GM23338 (cell line): ENCODE measurements at regions not wholly inside any gene's neighbourhood (a gene's known extent, or its start where the extent isn't known, plus 50 kb on each side); places are given as distances from the start of the nearest gene placed in this dataset.

Source experiments
- ATAC-seq: fragments of 200-7000 bp; cut with Tn5 transposase; 3 replicates; pipeline ENCODE4 v1.9.1; 2020
- DNase-seq: peaks from one replicate; pipeline ENCODE4 v3.0.0-alpha.2; 2015; ENCODE audit warnings: low spot score
- H2AFZ ChIP-seq: fragments of 200-600 bp; sonication (generic); 2 replicates; pipeline ENCODE4 v1.8.0; 2016; ENCODE audit warnings: antibody characterized with exemption, mild to moderate bottlenecking, moderate library complexity
- H3F3A ChIP-seq: fragments of 200-600 bp; sonication (generic); replicated peaks from 2 replicates; pipeline ENCODE4 v1.8.0; 2017; ENCODE audit warnings: antibody characterized with exemption, mixed run types, low read depth
- H3K27ac ChIP-seq: fragments of 200-600 bp; sonication (generic); 2 replicates; pipeline ENCODE4 v1.6.1; 2016; ENCODE audit warnings: low read depth
- H3K27me3 ChIP-seq: fragments of 200-600 bp; sonication (generic); 2 replicates; pipeline ENCODE4 v1.8.0; 2016; ENCODE audit warnings: mild to moderate bottlenecking, mixed run types, moderate library complexity; ENCODE audit not compliant: insufficient read depth
- H3K36me3 ChIP-seq: fragments of 200-600 bp; sonication (generic); 2 replicates; pipeline ENCODE4 v1.8.0; 2016; ENCODE audit warnings: mild to moderate bottlenecking; ENCODE audit not compliant: insufficient read depth
- H3K4me1 ChIP-seq: fragments of 200-600 bp; sonication (generic); 2 replicates; pipeline ENCODE4 v1.8.0; 2016; ENCODE audit warnings: mild to moderate bottlenecking, moderate library complexity; ENCODE audit not compliant: insufficient read depth
- H3K4me2 ChIP-seq: fragments of 200-600 bp; sonication (generic); 2 replicates; pipeline ENCODE4 v1.7.1; 2017; ENCODE audit warnings: mixed run types
- H3K4me3 ChIP-seq: fragments of 200-600 bp; sonication (generic); 2 replicates; pipeline ENCODE4 v1.6.1; 2016; ENCODE audit warnings: mixed run types
- H3K79me2 ChIP-seq: fragments of 200-600 bp; sonication (generic); replicated peaks from 2 replicates; pipeline ENCODE4 v1.8.0; 2017; ENCODE audit warnings: mild to moderate bottlenecking; ENCODE audit not compliant: insufficient read depth
- H3K9me2 ChIP-seq: fragments of 200-600 bp; sonication (generic); 2 replicates; pipeline ENCODE4 v1.8.0; 2017; ENCODE audit not compliant: insufficient read depth
- H4K20me1 ChIP-seq: fragments of 200-600 bp; sonication (generic); replicated peaks from 2 replicates; pipeline ENCODE4 v1.8.0; 2017; ENCODE audit warnings: mild to moderate bottlenecking; ENCODE audit not compliant: insufficient read depth
- H3K27ac Mint-ChIP-seq: 2 replicates; pipeline ENCODE4 v1.8.0; 2020; ENCODE audit warnings: inconsistent platforms, mild to moderate bottlenecking, moderate library complexity, mixed read lengths
- H3K27me3 Mint-ChIP-seq: 3 replicates; pipeline ENCODE4 v1.8.0; 2022; ENCODE audit warnings: low read depth, mild to moderate bottlenecking, moderate library complexity, mixed read lengths, inconsistent platforms; ENCODE audit not compliant: insufficient read depth, poor library complexity
- H3K36me3 Mint-ChIP-seq: 3 replicates; pipeline ENCODE4 v1.8.0; 2021; ENCODE audit warnings: low read depth, mild to moderate bottlenecking, inconsistent platforms, moderate library complexity, mixed read lengths
- H3K4me1 Mint-ChIP-seq: 3 replicates; pipeline ENCODE4 v1.8.0; 2020; ENCODE audit warnings: mild to moderate bottlenecking, inconsistent platforms, mixed read lengths
- H3K4me3 Mint-ChIP-seq: 3 replicates; pipeline ENCODE4 v1.8.0; 2021; ENCODE audit warnings: moderate library complexity, mild to moderate bottlenecking, inconsistent platforms, mixed read lengths
- H3K9me3 Mint-ChIP-seq: 3 replicates; pipeline ENCODE4 v1.8.0; 2020; ENCODE audit warnings: moderate library complexity, mild to moderate bottlenecking, inconsistent platforms, mixed read lengths
- CREB1 ChIP-seq: fragments of 250-450 bp; sonication (Bioruptor Pico); IDR thresholded peaks from 2 replicates; pipeline ENCODE4 v1.5.0; 2020; ENCODE audit warnings: low read depth, mild to moderate bottlenecking, moderate library complexity
- CTCF ChIP-seq, 2 experiments: fragments of 200-600 bp in 1 of 2; sonication (generic) in 1 of 2; conservative IDR thresholded peaks; 2 replicates each; pipeline versions ENCODE4 v1.5.1 to v1.6.1; 2016 to 2017; ENCODE audit warnings: antibody characterized with exemption in 2 of 2, low read depth in 2 of 2, mild to moderate bottlenecking in 2 of 2, moderate library complexity in 1 of 2
- EZH2 ChIP-seq: fragments of 200-600 bp; sonication (generic); IDR thresholded peaks from one replicate; pipeline ENCODE4 v1.8.0; 2017; ENCODE audit warnings: antibody characterized with exemption, mild to moderate bottlenecking, low read depth; ENCODE audit not compliant: unreplicated experiment
- EZH2phosphoT487 ChIP-seq: fragments of 200-600 bp; sonication (generic); IDR thresholded peaks from one replicate; pipeline ENCODE4 v1.8.1; 2018; ENCODE audit warnings: antibody characterized with exemption; ENCODE audit not compliant: unreplicated experiment
- JUNB ChIP-seq: IDR thresholded peaks from one replicate; pipeline ENCODE4 v1.6.1; 2016; ENCODE audit warnings: antibody characterized with exemption; ENCODE audit not compliant: unreplicated experiment
- NANOG ChIP-seq: IDR thresholded peaks from 2 replicates; pipeline ENCODE4 v1.6.1; 2016; ENCODE audit warnings: antibody characterized with exemption, borderline replicate concordance
- POLR2AphosphoS5 ChIP-seq: IDR thresholded peaks from 2 replicates; pipeline ENCODE4 v1.6.1; 2016; ENCODE audit warnings: antibody characterized with exemption, low read depth
- STAT1 ChIP-seq: IDR thresholded peaks from one replicate; pipeline ENCODE4 v1.6.1; 2016; ENCODE audit warnings: antibody characterized with exemption; ENCODE audit not compliant: unreplicated experiment
- ZNF114 ChIP-seq: fragments of 250-450 bp; sonication (Bioruptor Pico); IDR thresholded peaks from 2 replicates; pipeline ENCODE4 v1.5.0; 2020; ENCODE audit warnings: mild to moderate bottlenecking, moderate library complexity
- ZNF331 ChIP-seq: fragments of 250-450 bp; sonication (Bioruptor Pico); IDR thresholded peaks from 2 replicates; pipeline ENCODE4 v1.5.0; 2020; ENCODE audit warnings: low read depth, mild to moderate bottlenecking, moderate library complexity
- ZNF462 ChIP-seq: fragments of 250-450 bp; sonication (Bioruptor Pico); IDR thresholded peaks from 2 replicates; pipeline ENCODE4 v1.5.0; 2020; ENCODE audit warnings: mild to moderate bottlenecking, moderate library complexity
- TF ChIP-seq, protein P1 (sequence below): IDR thresholded peaks from one replicate; pipeline ENCODE4 v1.6.1; 2018; ENCODE audit warnings: antibody characterized with exemption; ENCODE audit not compliant: unreplicated experiment
- TF ChIP-seq, protein P2 (sequence below): IDR thresholded peaks from 2 replicates; pipeline ENCODE4 v1.6.1; 2016; ENCODE audit warnings: antibody characterized with exemption

GRCh38 chr10:83617172-83617571, 522.1 kb upstream of the GHITM start:
- TF ChIP-seq ZNF114 (CRISPR knock-in tag): no peak
- no peak for TF ChIP-seq NANOG
- no peak for TF ChIP-seq CTCF (conservative IDR thresholded peaks at IDR 0.05; ENCODE audit: low read depth in 2 of 2)
- no peak for TF ChIP-seq ZNF331
- TF ChIP-seq, protein P1, sequence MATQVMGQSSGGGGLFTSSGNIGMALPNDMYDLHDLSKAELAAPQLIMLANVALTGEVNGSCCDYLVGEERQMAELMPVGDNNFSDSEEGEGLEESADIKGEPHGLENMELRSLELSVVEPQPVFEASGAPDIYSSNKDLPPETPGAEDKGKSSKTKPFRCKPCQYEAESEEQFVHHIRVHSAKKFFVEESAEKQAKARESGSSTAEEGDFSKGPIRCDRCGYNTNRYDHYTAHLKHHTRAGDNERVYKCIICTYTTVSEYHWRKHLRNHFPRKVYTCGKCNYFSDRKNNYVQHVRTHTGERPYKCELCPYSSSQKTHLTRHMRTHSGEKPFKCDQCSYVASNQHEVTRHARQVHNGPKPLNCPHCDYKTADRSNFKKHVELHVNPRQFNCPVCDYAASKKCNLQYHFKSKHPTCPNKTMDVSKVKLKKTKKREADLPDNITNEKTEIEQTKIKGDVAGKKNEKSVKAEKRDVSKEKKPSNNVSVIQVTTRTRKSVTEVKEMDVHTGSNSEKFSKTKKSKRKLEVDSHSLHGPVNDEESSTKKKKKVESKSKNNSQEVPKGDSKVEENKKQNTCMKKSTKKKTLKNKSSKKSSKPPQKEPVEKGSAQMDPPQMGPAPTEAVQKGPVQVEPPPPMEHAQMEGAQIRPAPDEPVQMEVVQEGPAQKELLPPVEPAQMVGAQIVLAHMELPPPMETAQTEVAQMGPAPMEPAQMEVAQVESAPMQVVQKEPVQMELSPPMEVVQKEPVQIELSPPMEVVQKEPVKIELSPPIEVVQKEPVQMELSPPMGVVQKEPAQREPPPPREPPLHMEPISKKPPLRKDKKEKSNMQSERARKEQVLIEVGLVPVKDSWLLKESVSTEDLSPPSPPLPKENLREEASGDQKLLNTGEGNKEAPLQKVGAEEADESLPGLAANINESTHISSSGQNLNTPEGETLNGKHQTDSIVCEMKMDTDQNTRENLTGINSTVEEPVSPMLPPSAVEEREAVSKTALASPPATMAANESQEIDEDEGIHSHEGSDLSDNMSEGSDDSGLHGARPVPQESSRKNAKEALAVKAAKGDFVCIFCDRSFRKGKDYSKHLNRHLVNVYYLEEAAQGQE: no peak
- TF ChIP-seq ZNF462 (CRISPR knock-in tag): no peak
- TF ChIP-seq CREB1 (CRISPR knock-in tag): no peak
- no peak for TF ChIP-seq EZH2
- TF ChIP-seq JUNB: no peak
- no peak for TF ChIP-seq STAT1
- TF ChIP-seq POLR2AphosphoS5: no peak
- TF ChIP-seq, protein P2, sequence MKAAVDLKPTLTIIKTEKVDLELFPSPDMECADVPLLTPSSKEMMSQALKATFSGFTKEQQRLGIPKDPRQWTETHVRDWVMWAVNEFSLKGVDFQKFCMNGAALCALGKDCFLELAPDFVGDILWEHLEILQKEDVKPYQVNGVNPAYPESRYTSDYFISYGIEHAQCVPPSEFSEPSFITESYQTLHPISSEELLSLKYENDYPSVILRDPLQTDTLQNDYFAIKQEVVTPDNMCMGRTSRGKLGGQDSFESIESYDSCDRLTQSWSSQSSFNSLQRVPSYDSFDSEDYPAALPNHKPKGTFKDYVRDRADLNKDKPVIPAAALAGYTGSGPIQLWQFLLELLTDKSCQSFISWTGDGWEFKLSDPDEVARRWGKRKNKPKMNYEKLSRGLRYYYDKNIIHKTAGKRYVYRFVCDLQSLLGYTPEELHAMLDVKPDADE: no peak
- no peak for TF ChIP-seq EZH2phosphoT487
- no peak overlapping the region for H3K4me3 Mint-ChIP-seq
- Histone ChIP-seq H3K79me2 (no peaks in the 10 kb centered on the region), H3K4me3 (no peak overlapping the region), H3K27ac (no peak overlapping the region), H3K4me2 (no peak overlapping the region), H3K36me3 (no peaks in the 10 kb centered on the region), H2AFZ (no peak overlapping the region), H3K4me1 (no peaks in the 10 kb centered on the region), H3K9me2 (0 out of 2 replicates have a peak, but pooled peaks cover 3% of the 10 kb centered on the region), H4K20me1 (no peaks in the 10 kb centered on the region), H3K27me3 (no peaks in the 10 kb centered on the region), H3F3A (no peaks in the 10 kb centered on the region)
- no peaks in the 10 kb centered on the region for H3K9me3 Mint-ChIP-seq
- peaks cover 2% of the 10 kb centered on the region; the same call in 1 of the 3 replicates for H3K4me1 Mint-ChIP-seq
- no peak overlapping the region for H3K27ac Mint-ChIP-seq
- H3K36me3 Mint-ChIP-seq: no peaks in the 10 kb centered on the region
- ATAC-seq (no peak), DNase-seq (no peak)
- peaks cover 4% of the 10 kb centered on the region for H3K27me3 Mint-ChIP-seq
